ENCODE measurements at regions not wholly inside any gene's neighbourhood (a gene's known extent, or its start where the extent isn't known, plus 50 kb on each side); places are given as distances from the start of the nearest gene placed in this dataset.
"Not testable (repeated sequence)": the region's sequence is repeated elsewhere in the genome, so short reads cannot be mapped to it uniquely, and the experiment has no call there.

GRCh38 chr5:15116996-15117395 is 245.4 kb upstream of the ANKH start:
- Mint-ChIP-seq H3K27me3 (peaks cover 2% of the 10 kb centered on the region), H3K4me3 (no peak overlapping the region), H3K9me3 (ENCODE audit: low read depth) (peaks cover 17% of the 10 kb centered on the region), H3K4me1 (ENCODE audit: low read depth) (no peaks in the 10 kb centered on the region), H3K36me3 (no peaks in the 10 kb centered on the region), H3K27ac (no peak overlapping the region)

DNA sequence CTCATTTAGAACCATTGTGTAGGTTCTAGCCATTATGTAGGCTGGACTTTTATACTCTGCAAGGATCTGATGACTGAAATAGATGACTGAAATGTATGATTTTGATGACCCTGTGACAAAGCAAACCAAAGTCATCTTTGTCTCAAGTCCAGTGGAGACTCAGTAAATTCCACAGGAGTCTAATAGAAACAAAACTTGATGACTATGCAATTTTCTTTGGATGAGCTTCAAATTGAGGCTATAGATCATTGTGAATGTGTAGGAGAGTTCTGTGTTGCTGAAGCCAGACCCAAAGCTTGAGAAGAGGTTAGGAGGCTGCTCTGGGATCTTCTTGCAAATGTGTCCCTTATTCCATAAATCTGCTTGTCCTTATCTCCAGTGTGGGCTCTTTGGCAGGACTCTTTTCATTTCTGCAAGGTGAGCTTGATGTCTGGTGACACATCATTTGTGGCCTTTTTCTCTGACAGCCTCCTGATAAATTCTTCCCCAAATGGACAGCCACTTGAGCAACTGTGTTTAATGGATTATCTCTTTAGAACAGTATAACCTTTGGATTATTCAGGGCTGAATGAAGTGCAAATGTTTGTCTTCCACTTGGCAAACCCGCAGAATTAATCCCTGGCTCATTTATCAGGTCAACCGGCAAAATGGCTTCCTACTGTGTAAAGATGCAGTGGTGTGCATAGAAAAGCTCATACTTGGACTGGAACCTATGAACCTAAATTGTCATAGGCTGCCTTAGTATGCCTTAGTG is 235.1 kb upstream of the ANKH start:
- Mint-ChIP-seq H3K9me3 (ENCODE audit: low read depth) (no peaks in the 10 kb centered on the region), H3K4me1 (ENCODE audit: low read depth) (no peaks in the 10 kb centered on the region), H3K27ac (no peak overlapping the region), H3K36me3 (no peaks in the 10 kb centered on the region), H3K4me3 (no peak overlapping the region), H3K27me3 (peaks cover 3% of the 10 kb centered on the region)

DNA sequence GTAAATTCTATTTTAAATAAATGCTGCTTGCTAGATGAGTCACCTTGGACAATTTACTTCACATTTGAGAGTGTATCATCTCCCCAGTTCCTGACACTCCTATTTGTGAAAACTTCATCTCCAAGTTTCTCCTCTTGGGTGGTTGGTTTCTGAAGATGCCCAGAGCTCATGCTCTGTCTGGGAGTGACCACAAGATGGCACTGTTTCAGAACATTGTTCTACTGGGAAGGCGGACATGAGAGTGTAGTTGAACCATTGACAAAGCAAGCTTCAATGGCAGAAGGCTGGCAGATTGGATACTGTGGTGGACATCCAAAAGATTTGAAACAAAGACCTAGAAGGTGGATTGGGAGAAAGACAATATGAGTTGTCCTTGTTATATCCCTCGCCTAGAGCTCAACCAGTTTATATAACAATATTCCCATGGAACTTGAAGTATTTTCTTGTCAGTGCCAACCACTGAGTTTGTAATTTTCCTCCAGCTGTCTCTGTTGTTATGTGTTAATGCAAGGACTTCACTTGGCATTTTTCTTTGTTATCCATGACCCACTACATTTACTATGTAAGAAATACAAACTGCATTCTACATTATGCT is 234.3 kb upstream of the ANKH start:
- Mint-ChIP-seq H3K27ac (no peak overlapping the region), H3K9me3 (ENCODE audit: low read depth) (no peaks in the 10 kb centered on the region), H3K4me3 (no peak overlapping the region), H3K4me1 (ENCODE audit: low read depth) (no peaks in the 10 kb centered on the region), H3K27me3 (peaks cover 3% of the 10 kb centered on the region), H3K36me3 (no peaks in the 10 kb centered on the region)

DNA sequence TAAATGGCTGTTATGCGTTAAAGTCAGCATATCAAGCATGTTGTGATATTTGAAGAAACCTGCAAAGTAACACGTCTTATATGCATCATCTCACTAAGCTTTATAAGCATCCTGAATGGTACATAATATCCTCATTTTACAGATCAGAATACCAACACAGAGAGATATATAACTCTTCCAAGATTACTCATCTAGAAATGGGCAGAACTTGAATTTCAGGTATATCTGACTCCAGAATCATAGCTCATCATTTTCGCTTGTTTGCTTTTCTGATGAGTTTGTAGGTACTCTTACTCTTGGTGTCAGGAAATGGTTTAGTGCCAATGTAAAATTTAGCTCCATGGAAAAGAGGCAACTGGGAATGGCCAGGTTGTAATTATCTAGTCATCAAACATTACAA is 232.3 kb upstream of the ANKH start:
- H3K9me3 Mint-ChIP-seq (ENCODE audit: low read depth) = no peaks in the 10 kb centered on the region
- no peaks in the 10 kb centered on the region for H3K36me3 Mint-ChIP-seq
- no peak overlapping the region for H3K4me3 Mint-ChIP-seq
- no peaks in the 10 kb centered on the region for H3K4me1 Mint-ChIP-seq (ENCODE audit: low read depth)
- H3K27ac Mint-ChIP-seq = no peak overlapping the region
- H3K27me3 Mint-ChIP-seq = peaks cover 5% of the 10 kb centered on the region

DNA sequence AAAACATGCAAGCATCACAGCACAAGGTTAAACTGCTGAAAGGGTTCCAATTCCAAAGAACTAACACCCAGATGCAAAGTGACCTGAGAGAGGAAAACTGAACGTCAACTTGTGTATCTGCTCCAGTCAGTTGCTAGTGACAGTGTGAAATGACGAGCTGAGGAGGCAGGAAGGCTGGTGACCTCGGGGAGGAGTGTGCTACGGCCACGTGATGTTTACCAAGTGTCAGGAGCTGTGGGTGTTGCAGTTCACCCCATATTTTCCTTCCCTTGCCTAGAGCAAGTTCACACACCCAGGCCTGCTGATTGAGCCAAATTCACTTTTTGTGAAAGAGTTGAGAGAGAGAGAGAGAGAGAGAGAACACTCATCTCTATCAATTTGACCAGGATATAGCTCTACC is 231.6 kb upstream of the ANKH start:
- Mint-ChIP-seq H3K27ac (no peak overlapping the region), H3K36me3 (no peaks in the 10 kb centered on the region), H3K9me3 (ENCODE audit: low read depth) (no peaks in the 10 kb centered on the region), H3K4me1 (ENCODE audit: low read depth) (no peaks in the 10 kb centered on the region), H3K4me3 (no peak overlapping the region), H3K27me3 (peaks cover 5% of the 10 kb centered on the region)

DNA sequence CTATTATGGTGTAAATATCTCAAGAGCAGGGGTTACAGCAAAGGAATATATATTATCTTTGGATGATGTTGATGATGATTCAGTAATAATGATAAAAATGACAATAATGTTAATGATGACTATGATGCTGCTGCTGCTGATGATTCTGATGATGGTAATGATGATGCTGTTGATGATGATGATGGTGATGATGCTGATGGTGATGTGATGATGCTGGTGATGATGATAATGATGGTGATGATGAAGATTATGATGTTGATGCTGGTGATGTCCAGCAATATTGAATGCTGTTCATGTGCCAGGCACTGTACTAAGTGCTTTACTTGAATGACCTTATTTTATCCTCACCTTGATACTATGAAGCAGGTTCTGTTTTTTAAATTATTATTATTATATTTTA is 226.0 kb upstream of the ANKH start:
- Mint-ChIP-seq H3K36me3 (peaks cover 3% of the 10 kb centered on the region), H3K9me3 (ENCODE audit: low read depth) (no peaks in the 10 kb centered on the region), H3K4me1 (ENCODE audit: low read depth) (no peaks in the 10 kb centered on the region), H3K4me3 (no peak overlapping the region), H3K27me3 (peaks cover 2% of the 10 kb centered on the region), H3K27ac (no peak overlapping the region)

- H3K36me3 Mint-ChIP-seq; H3K27ac Mint-ChIP-seq; H3K9me3 Mint-ChIP-seq (ENCODE audit: low read depth); H3K27me3 Mint-ChIP-seq; H3K4me3 Mint-ChIP-seq; H3K4me1 Mint-ChIP-seq (ENCODE audit: low read depth): not testable (repeated sequence)
Observed at GRCh38 chr5:15096686-15097085, 225.1 kb upstream of the ANKH start.

- no peaks in the 10 kb centered on the region for H3K4me1 Mint-ChIP-seq (ENCODE audit: low read depth)
- H3K36me3 Mint-ChIP-seq = peaks cover 3% of the 10 kb centered on the region
- peaks cover 1% of the 10 kb centered on the region for H3K27me3 Mint-ChIP-seq
- H3K9me3 Mint-ChIP-seq (ENCODE audit: low read depth) = no peaks in the 10 kb centered on the region
- no peak overlapping the region for H3K27ac Mint-ChIP-seq
- no peak overlapping the region for H3K4me3 Mint-ChIP-seq
Observed at GRCh38 chr5:15092801-15093200, 221.2 kb upstream of the ANKH start.

- Mint-ChIP-seq H3K9me3 (ENCODE audit: low read depth) (peaks cover 3% of the 10 kb centered on the region), H3K27me3 (peaks cover 1% of the 10 kb centered on the region), H3K4me1 (ENCODE audit: low read depth) (no peaks in the 10 kb centered on the region), H3K36me3 (no peaks in the 10 kb centered on the region), H3K27ac (no peak overlapping the region), H3K4me3 (no peak overlapping the region)
Observed at GRCh38 chr5:15085671-15086070, 214.1 kb upstream of the ANKH start.

GRCh38 chr5:15082096-15082495 is 210.5 kb upstream of the ANKH start:
- Mint-ChIP-seq H3K27ac (no peak overlapping the region), H3K4me3 (no peak overlapping the region), H3K4me1 (ENCODE audit: low read depth) (no peaks in the 10 kb centered on the region), H3K9me3 (ENCODE audit: low read depth) (peaks cover 3% of the 10 kb centered on the region), H3K27me3 (no peaks in the 10 kb centered on the region), H3K36me3 (no peaks in the 10 kb centered on the region)

DNA sequence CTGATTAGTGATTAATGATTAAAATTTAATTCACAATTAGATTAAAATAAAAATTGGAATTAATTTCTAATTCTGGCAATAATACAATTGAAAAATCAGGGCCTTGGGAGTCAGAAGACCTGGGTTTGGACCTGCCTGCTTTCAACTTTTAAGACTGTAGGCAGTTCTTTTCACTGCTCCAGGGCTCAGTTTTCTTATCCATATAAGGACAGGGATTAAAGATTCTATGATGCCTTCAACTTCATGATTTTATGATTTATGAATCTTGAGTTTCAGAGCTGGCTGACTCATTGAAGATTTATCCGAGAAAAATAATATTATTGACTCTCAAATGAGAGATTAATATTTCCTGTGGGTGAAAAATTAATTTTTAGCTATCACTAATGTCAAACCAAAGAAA is 208.6 kb upstream of the ANKH start:
- H3K9me3 Mint-ChIP-seq (ENCODE audit: low read depth) = peaks cover 3% of the 10 kb centered on the region
- no peak overlapping the region for H3K27ac Mint-ChIP-seq
- no peaks in the 10 kb centered on the region for H3K36me3 Mint-ChIP-seq
- no peak overlapping the region for H3K4me3 Mint-ChIP-seq
- no peaks in the 10 kb centered on the region for H3K27me3 Mint-ChIP-seq
- H3K4me1 Mint-ChIP-seq (ENCODE audit: low read depth) = no peaks in the 10 kb centered on the region

GRCh38 chr5:15079566-15079965 is 208.0 kb upstream of the ANKH start:
- no peak overlapping the region for H3K4me3 Mint-ChIP-seq
- H3K9me3 Mint-ChIP-seq (ENCODE audit: low read depth) = peaks cover 3% of the 10 kb centered on the region
- H3K27me3 Mint-ChIP-seq = no peaks in the 10 kb centered on the region
- H3K36me3 Mint-ChIP-seq = no peaks in the 10 kb centered on the region
- H3K27ac Mint-ChIP-seq = no peak overlapping the region
- H3K4me1 Mint-ChIP-seq (ENCODE audit: low read depth) = no peaks in the 10 kb centered on the region

- no peaks in the 10 kb centered on the region for H3K27me3 Mint-ChIP-seq
- H3K9me3 Mint-ChIP-seq (ENCODE audit: low read depth) = no peaks in the 10 kb centered on the region
- no peaks in the 10 kb centered on the region for H3K36me3 Mint-ChIP-seq
- H3K4me3 Mint-ChIP-seq = no peak overlapping the region
- no peaks in the 10 kb centered on the region for H3K4me1 Mint-ChIP-seq (ENCODE audit: low read depth)
- no peak overlapping the region for H3K27ac Mint-ChIP-seq
Observed at GRCh38 chr5:15074651-15075050, 203.1 kb upstream of the ANKH start.

- H3K4me3 Mint-ChIP-seq = no peak overlapping the region
- H3K27me3 Mint-ChIP-seq = no peaks in the 10 kb centered on the region
- H3K27ac Mint-ChIP-seq = no peak overlapping the region
- no peaks in the 10 kb centered on the region for H3K4me1 Mint-ChIP-seq (ENCODE audit: low read depth)
- no peaks in the 10 kb centered on the region for H3K9me3 Mint-ChIP-seq (ENCODE audit: low read depth)
- H3K36me3 Mint-ChIP-seq = no peaks in the 10 kb centered on the region
Observed at GRCh38 chr5:15073453-15073852, 201.9 kb upstream of the ANKH start.

- Mint-ChIP-seq H3K9me3 (ENCODE audit: low read depth) (no peaks in the 10 kb centered on the region), H3K27me3 (no peaks in the 10 kb centered on the region), H3K4me1 (ENCODE audit: low read depth) (no peaks in the 10 kb centered on the region), H3K27ac (no peak overlapping the region), H3K4me3 (no peak overlapping the region), H3K36me3 (no peaks in the 10 kb centered on the region)
Observed at GRCh38 chr5:15070907-15071306, 199.3 kb upstream of the ANKH start.

GRCh38 chr5:15069407-15069905 is 197.9 kb upstream of the ANKH start:
- H3K27me3 Mint-ChIP-seq = no peaks in the 10 kb centered on the region

More at GRCh38 chr5:15069407-15069905, 197.9 kb upstream of the ANKH start:
- Mint-ChIP-seq H3K36me3 (no peaks in the 10 kb centered on the region), H3K4me3 (no peak overlapping the region), H3K4me1 (ENCODE audit: low read depth) (no peaks in the 10 kb centered on the region), H3K9me3 (ENCODE audit: low read depth) (no peaks in the 10 kb centered on the region), H3K27ac (no peak overlapping the region)
